GM18498 (cell line): ENCODE measurements at regions not wholly inside any gene's neighbourhood (a gene's known extent, or its start where the extent isn't known, plus 50 kb on each side); places are given as distances from the start of the nearest gene placed in this dataset.
"Not testable (repeated sequence)": the region's sequence is repeated elsewhere in the genome, so short reads cannot be mapped to it uniquely, and the experiment has no call there.

Experiments
- ATAC-seq: cut with Tn5 transposase; IDR thresholded peaks from one replicate; pipeline ENCODE4 v1.9.1; 2021; ENCODE audit warnings: mild to moderate bottlenecking, moderate library complexity; ENCODE audit not compliant: unreplicated experiment

GRCh38 chrX:42290608-42291007 is 367.3 kb upstream of the CASK start:
- ATAC-seq: no peak

- ATAC-seq: no peak
These were observed 366.4 kb upstream of the CASK start for GRCh38 chrX:42289492-42290385.

- ATAC-seq: not testable (repeated sequence)
These were observed 362.3 kb upstream of the CASK start for GRCh38 chrX:42285681-42286080.

GRCh38 chrX:42276982-42277690 is 353.8 kb upstream of the CASK start:
- ATAC-seq: no peak

GRCh38 chrX:42274151-42274550 is 350.8 kb upstream of the CASK start:
- ATAC-seq: no peak

- ATAC-seq: no peak
These were observed 350.0 kb upstream of the CASK start for GRCh38 chrX:42273387-42273786.

- ATAC-seq: no peak
These were observed 345.8 kb upstream of the CASK start for GRCh38 chrX:42269186-42269585.

GRCh38 chrX:42260854-42261253 is 337.5 kb upstream of the CASK start:
- ATAC-seq: no peak

GRCh38 chrX:42248226-42248625 is 324.9 kb upstream of the CASK start:
- no peak for ATAC-seq

- no peak for ATAC-seq
These were observed 323.9 kb upstream of the CASK start for GRCh38 chrX:42247241-42247640.

- no peak for ATAC-seq
These were observed 323.5 kb upstream of the CASK start for GRCh38 chrX:42246814-42247213.

GRCh38 chrX:42242004-42242403 is 318.6 kb upstream of the CASK start:
- no peak for ATAC-seq

- no peak for ATAC-seq
These were observed 318.1 kb upstream of the CASK start for GRCh38 chrX:42241421-42241820.

GRCh38 chrX:42237956-42238355 is 314.6 kb upstream of the CASK start:
- no peak for ATAC-seq

- ATAC-seq: no peak
These were observed 306.2 kb upstream of the CASK start for GRCh38 chrX:42229533-42229932.

- ATAC-seq: no peak
These were observed 297.3 kb upstream of the CASK start for GRCh38 chrX:42220666-42221065.

- no peak for ATAC-seq
These were observed 296.7 kb upstream of the CASK start for GRCh38 chrX:42220083-42220482.

- ATAC-seq: no peak
These were observed 295.9 kb upstream of the CASK start for GRCh38 chrX:42219231-42219630.

GRCh38 chrX:42195506-42195905 is 272.2 kb upstream of the CASK start:
- no peak for ATAC-seq

- no peak for ATAC-seq
These were observed 266.2 kb upstream of the CASK start for GRCh38 chrX:42189576-42189975.

GRCh38 chrX:42188730-42189129 is 265.4 kb upstream of the CASK start:
- no peak for ATAC-seq

- ATAC-seq: no peak
These were observed 253.4 kb upstream of the CASK start for GRCh38 chrX:42176789-42177188.
